GM12873 (cell line): ENCODE measurements at regions not wholly inside any gene's neighbourhood (a gene's known extent, or its start where the extent isn't known, plus 50 kb on each side); places are given as distances from the start of the nearest gene placed in this dataset.

Experiments
- CTCF ChIP-seq: IDR thresholded peaks from 2 replicates; pipeline ENCODE4 v1.5.1; 2012; ENCODE audit warnings: low read depth, mild to moderate bottlenecking, moderate library complexity, low read length, control low read depth; ENCODE audit not compliant: insufficient read depth; ENCODE audit errors: missing control alignments

- TF ChIP-seq CTCF: no peak
Observed at GRCh38 chr15:38071211-38071972, 137.0 kb downstream of the TMCO5A start.

GRCh38 chr15:38072007-38072347 lies 137.5 kb downstream of the TMCO5A start:
- no peak for TF ChIP-seq CTCF

GRCh38 chr15:38072348-38073177 lies 138.1 kb downstream of the TMCO5A start:
- TF ChIP-seq CTCF: peak; percentile 37

- no peak for TF ChIP-seq CTCF
Observed at GRCh38 chr15:38073178-38073946, 138.9 kb downstream of the TMCO5A start.

- no peak for TF ChIP-seq CTCF
Observed at GRCh38 chr15:38074029-38074428, 139.6 kb downstream of the TMCO5A start.

- no peak for TF ChIP-seq CTCF
Observed at GRCh38 chr15:38075466-38075865, 141.0 kb downstream of the TMCO5A start.

GRCh38 chr15:38076786-38077185 lies 142.3 kb downstream of the TMCO5A start:
- TF ChIP-seq CTCF: no peak
